Bone marrow (tissue), 2 donors: ENCODE measurements at regions not wholly inside any gene's neighbourhood (a gene's known extent, or its start where the extent isn't known, plus 50 kb on each side); places are given as distances from the start of the nearest gene placed in this dataset.
"Not testable (repeated sequence)": the region's sequence is repeated elsewhere in the genome, so short reads cannot be mapped to it uniquely, and the experiment has no call there.

Source experiments
- DNase-seq, 2 donors: peaks; one replicate each; lab custom pipeline; 2025; lab: John Stamatoyannopoulos, UW

GRCh38 chr6:169862043-169862891 lies 110.8 kb downstream of the ERMARD start:
- no peak for DNase-seq

- no peak for DNase-seq
Measured at GRCh38 chr6:169861431-169862042, 110.1 kb downstream of the ERMARD start.

- no peak for DNase-seq
Measured at GRCh38 chr6:169859978-169860703, 108.7 kb downstream of the ERMARD start.

- no peak for DNase-seq
Measured at GRCh38 chr6:169859401-169859977, 108.1 kb downstream of the ERMARD start.

GRCh38 chr6:169858935-169859351 lies 107.5 kb downstream of the ERMARD start:
- DNase-seq, result no peak

GRCh38 chr6:169858293-169858934 lies 107.0 kb downstream of the ERMARD start:
- no peak for DNase-seq

- DNase-seq, result no peak
Measured at GRCh38 chr6:169857343-169858292, 106.2 kb downstream of the ERMARD start.

GRCh38 chr6:169856442-169857342 lies 105.3 kb downstream of the ERMARD start:
- not testable (repeated sequence) for DNase-seq

- no peak for DNase-seq
Measured at GRCh38 chr6:169854813-169855212, 103.4 kb downstream of the ERMARD start.

GRCh38 chr6:169854083-169854725 lies 102.8 kb downstream of the ERMARD start:
- DNase-seq, result no peak

GRCh38 chr6:169853196-169854082 lies 102.0 kb downstream of the ERMARD start:
- no peak for DNase-seq

- DNase-seq, result no peak
Measured at GRCh38 chr6:169852504-169853195, 101.2 kb downstream of the ERMARD start.

- no peak for DNase-seq
Measured at GRCh38 chr6:169851641-169852503, 100.5 kb downstream of the ERMARD start.

GRCh38 chr6:169850746-169851145 lies 99.3 kb downstream of the ERMARD start:
- no peak for DNase-seq

GRCh38 chr6:169850154-169850553 lies 98.7 kb downstream of the ERMARD start:
- no peak for DNase-seq

- no peak for DNase-seq
Measured at GRCh38 chr6:169849396-169849795, 98.0 kb downstream of the ERMARD start.

- no peak for DNase-seq
Measured at GRCh38 chr6:169848946-169849345, 97.5 kb downstream of the ERMARD start.
